ENCODE measurements at regions not wholly inside any gene's neighbourhood (a gene's known extent, or its start where the extent isn't known, plus 50 kb on each side); places are given as distances from the start of the nearest gene placed in this dataset.

DNA sequence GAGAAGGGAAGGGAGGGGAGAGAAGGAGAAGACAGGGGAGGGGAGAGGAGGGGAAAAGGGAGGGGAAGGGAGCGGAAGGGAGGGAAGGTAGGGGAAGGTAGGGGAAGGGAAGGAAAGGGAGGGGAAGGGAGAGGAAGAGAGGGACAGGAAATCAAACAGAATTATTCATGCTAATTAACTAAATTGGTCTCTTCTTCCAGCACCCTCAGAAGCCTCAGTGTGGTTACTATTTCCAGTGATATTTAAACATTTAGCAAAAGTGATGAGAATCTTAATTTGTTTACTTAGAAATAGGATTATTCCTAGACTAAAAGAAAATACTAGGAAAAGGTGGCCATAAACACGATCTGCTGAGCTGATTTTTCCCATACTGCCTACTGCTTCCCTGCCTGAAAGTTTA, 193.1 kb upstream of the CPEB2 start:
- no peak overlapping the region for H3K9ac ChIP-seq
- no peak for TF ChIP-seq Cebpa-rat (IDR thresholded peaks at IDR 0.05)
- H3K4me2 ChIP-seq = no peak overlapping the region
- no peaks in the 10 kb centered on the region for H3K36me3 ChIP-seq
- H3K9me3 ChIP-seq (replicated peaks in 1 of 11) = peaks cover 0 to 18% (median 5%) of the 10 kb centered on the region in 11 experiments; a peak in 10 of 22 replicates
- no peaks in the 10 kb centered on the region for H3K4me1 ChIP-seq
- no peaks in the 10 kb centered on the region for H3K27me3 ChIP-seq
- H3K27ac ChIP-seq = no peak overlapping the region
- H3K4me3 ChIP-seq = no peak overlapping the region
- H4K20me1 ChIP-seq = no peaks in the 10 kb centered on the region

DNA sequence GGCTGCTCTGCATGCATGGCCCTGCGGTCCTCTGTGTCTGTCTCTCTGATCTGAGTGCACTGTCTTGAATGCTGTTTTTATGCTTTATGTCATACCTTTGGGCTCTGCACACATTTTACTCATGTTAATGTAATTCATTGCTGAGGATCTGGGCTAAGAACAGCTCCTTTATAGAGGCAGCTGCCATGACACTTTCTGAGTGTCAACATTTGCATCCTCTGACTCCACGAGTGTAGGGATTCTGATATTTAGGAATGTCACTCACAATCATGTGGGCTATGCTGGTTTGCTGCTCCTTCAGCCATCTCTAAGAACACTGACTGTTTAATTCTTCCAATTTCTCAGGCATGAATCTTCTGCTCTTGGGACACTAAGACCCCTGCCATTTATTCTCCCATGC, 192.2 kb upstream of the CPEB2 start:
- Histone ChIP-seq H3K36me3 (no peaks in the 10 kb centered on the region), H3K4me1 (no peaks in the 10 kb centered on the region), H3K27ac (no peak overlapping the region), H3K9me3 (replicated peaks in 1 of 11) (peaks cover 0 to 18% (median 5%) of the 10 kb centered on the region in 11 experiments; a peak in 10 of 22 replicates), H4K20me1 (no peaks in the 10 kb centered on the region), H3K4me3 (no peak overlapping the region), H3K27me3 (no peaks in the 10 kb centered on the region), H3K9ac (no peak overlapping the region), H3K4me2 (no peak overlapping the region)
- TF ChIP-seq Cebpa-rat (IDR thresholded peaks at IDR 0.05) = no peak

DNA sequence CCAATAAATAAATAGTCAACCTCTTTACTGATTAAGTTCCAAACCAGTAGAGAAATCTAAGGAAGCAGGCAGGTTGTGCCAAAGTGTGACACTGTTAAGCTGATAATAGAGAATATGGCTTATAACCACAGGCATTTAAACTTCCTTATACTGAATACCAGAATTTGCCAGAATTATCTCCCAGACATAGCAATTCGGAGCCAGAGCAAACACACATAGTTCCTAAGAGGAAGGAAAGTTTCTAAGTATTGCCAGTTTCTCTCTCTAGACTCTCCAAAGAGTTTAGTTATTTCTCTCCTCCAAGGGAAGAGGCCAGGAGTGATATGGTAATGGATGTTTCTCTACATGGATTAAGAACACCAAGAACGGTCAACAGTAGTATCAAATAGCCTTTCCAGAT, 191.7 kb upstream of the CPEB2 start:
- Histone ChIP-seq H3K9ac (no peak overlapping the region), H3K4me2 (no peak overlapping the region), H4K20me1 (no peaks in the 10 kb centered on the region), H3K27ac (no peak overlapping the region), H3K4me3 (no peak overlapping the region), H3K9me3 (replicated peaks in 1 of 11) (peaks cover 0 to 18% (median 5%) of the 10 kb centered on the region in 11 experiments; a peak in 10 of 22 replicates), H3K36me3 (no peaks in the 10 kb centered on the region), H3K4me1 (no peaks in the 10 kb centered on the region), H3K27me3 (no peaks in the 10 kb centered on the region)
- no peak for TF ChIP-seq Cebpa-rat (IDR thresholded peaks at IDR 0.05)

DNA sequence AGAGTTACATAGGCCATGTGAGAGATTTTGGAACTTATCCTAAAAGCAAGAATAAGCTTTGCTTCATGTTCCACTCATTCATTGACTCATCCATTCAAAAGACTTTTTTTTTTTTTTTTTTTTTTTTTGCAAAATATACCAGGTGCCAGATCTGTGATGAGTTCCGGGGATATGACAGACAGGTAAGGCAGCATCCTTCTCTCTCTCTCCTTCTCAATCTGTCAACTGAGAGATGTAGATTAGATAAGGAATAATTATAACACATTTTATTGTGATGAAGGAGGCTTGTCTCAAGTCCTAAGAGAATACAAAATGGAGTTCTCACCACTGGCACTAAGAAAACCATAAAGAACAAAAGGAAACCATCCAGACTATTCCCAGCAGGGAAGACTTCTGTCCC, 190.2 kb upstream of the CPEB2 start:
- no peak overlapping the region for H3K27ac ChIP-seq
- no peaks in the 10 kb centered on the region for H3K36me3 ChIP-seq
- no peaks in the 10 kb centered on the region for H4K20me1 ChIP-seq
- H3K4me1 ChIP-seq = no peaks in the 10 kb centered on the region
- no peak overlapping the region for H3K4me2 ChIP-seq
- H3K9ac ChIP-seq = no peak overlapping the region
- no peak overlapping the region for H3K4me3 ChIP-seq
- H3K27me3 ChIP-seq = no peaks in the 10 kb centered on the region
- peaks cover 0 to 12% (median 5%) of the 10 kb centered on the region in 11 experiments; a peak in 10 of 22 replicates for H3K9me3 ChIP-seq (replicated peaks in 1 of 11)
- TF ChIP-seq Cebpa-rat (IDR thresholded peaks at IDR 0.05) = no peak

DNA sequence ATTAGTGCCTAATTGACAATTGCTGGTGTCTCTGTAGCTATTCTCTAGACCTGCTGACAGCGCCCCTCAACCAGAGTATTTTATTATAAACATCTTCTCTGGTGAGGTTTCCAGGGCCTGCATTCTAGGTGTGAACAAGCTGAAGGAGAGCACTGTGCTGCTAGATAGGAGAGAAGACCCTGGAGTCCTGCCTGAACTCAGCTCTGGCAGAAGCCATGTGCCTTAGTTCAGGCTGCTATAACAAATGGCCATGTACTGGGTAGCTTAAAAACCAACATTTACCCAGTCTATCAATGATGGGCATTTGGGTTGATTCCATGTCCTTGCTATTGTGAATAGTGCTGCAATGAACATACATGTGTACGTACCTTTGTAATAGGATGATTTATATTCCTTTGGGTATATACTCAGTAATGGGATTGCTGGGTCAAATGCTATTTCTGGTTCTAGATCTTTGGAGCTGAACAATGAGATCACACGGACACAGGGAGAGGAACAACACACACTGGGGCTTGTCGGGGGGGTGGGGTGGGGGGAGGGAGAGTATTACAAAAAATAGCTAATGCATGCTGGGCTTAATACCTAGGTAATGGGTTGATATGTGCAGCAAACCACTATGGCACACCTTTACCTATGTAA, 185.5 kb upstream of the CPEB2 start:
- TF ChIP-seq Cebpa-rat (IDR thresholded peaks at IDR 0.05) = no peak
- no peak overlapping the region for H3K4me2 ChIP-seq
- no peaks in the 10 kb centered on the region for H3K9me3 ChIP-seq (replicated peaks in 1 of 11)
- no peak overlapping the region for H3K4me3 ChIP-seq
- H3K9ac ChIP-seq = no peak overlapping the region
- no peaks in the 10 kb centered on the region for H3K4me1 ChIP-seq
- no peaks in the 10 kb centered on the region for H4K20me1 ChIP-seq
- H3K27ac ChIP-seq = no peak overlapping the region
- H3K36me3 ChIP-seq = no peaks in the 10 kb centered on the region
- H3K27me3 ChIP-seq = no peaks in the 10 kb centered on the region

DNA sequence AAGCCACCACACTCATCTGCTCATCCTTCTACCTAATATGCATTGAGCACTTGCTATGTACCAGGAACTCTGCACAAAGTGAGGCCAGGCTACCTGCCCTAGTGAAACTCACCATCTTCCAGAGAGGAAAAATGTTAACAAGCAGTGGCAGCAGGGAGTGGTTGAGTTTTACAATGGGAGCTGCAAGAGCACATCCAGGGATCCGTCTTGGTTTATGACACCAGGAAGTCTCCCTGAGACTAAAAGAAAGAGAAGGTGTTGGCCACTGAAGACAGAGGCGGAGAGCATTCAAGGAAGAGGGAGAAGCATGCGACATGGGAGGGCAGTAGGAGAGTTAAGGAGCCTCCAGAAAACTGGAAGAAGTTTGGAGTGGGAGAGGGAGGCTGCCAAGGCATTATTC, 178.1 kb upstream of the CPEB2 start:
- Histone ChIP-seq H3K27me3 (no peaks in the 10 kb centered on the region), H3K4me1 (no peaks in the 10 kb centered on the region), H3K9ac (no peak overlapping the region), H3K4me2 (no peak overlapping the region), H3K27ac (no peak overlapping the region), H4K20me1 (no peaks in the 10 kb centered on the region), H3K36me3 (no peaks in the 10 kb centered on the region), H3K4me3 (no peak overlapping the region), H3K9me3 (replicated peaks in 1 of 11) (no peaks in the 10 kb centered on the region)
- no peak for TF ChIP-seq Cebpa-rat (IDR thresholded peaks at IDR 0.05)

DNA sequence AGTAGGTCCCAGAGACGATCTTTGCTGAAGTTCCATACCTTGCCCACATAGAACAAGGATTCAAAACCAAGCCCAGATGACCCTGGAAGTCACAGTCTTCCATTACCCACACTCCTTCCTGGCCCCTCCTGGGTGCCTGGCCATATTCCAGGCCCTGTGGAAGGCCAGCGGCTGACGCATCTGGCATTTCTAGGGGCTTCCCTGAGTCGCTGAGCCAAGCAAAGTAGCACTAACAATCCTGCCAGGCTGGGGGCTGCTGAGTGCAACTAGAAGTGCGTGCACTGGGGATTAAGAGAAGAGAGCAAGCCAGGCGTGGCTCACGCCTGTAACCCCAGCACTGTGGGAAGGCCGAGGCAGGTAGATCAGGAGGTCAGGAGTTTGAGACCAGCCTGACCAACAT, 175.2 kb upstream of the CPEB2 start:
- Histone ChIP-seq H3K27ac (no peak overlapping the region), H3K4me3 (no peak overlapping the region), H3K36me3 (no peaks in the 10 kb centered on the region), H3K4me2 (no peak overlapping the region), H3K4me1 (no peaks in the 10 kb centered on the region), H3K27me3 (no peaks in the 10 kb centered on the region), H3K9ac (no peak overlapping the region), H4K20me1 (no peaks in the 10 kb centered on the region), H3K9me3 (replicated peaks in 1 of 11) (no peaks in the 10 kb centered on the region)
- TF ChIP-seq Cebpa-rat (IDR thresholded peaks at IDR 0.05) = no peak

DNA sequence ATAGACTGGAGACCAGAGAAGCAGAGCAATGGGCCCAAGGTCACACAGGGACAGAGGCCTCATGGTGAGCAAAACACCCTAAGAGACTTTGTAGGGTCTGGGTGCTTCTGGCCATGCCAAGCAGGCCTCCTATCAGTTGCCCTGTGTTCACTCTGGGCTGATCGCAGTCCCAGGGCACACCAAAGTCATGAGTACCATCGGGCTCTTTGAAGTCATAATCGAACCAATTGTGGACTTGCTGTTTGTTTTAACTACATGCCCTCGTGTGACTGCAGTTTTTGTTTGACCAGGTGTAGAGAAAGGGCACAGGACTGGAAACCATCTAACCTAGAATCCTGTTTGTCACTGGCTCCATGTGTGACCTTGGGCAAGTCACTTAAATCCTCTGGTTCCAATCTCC, 172.5 kb upstream of the CPEB2 start:
- TF ChIP-seq Cebpa-rat (IDR thresholded peaks at IDR 0.05) = no peak
- no peak overlapping the region for H3K27ac ChIP-seq

DNA sequence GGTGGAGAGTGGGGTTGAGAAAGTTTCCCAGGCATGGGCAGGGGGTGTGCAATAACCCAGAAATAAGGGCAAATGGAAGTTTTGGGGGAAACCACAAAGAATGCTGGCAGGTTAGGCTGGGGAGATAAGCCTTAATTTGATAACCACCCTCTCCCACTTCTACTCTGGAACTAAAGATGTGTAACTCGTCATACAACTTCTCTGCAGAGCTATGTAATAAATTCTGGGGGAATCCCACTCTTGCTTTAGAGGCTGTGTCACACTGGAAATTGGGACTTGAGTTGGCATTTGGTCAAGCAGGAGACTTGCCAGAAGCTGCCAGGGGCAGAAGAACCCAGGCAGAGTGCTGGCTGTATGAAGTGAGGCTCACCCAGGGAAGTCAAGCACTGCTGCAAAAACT, 170.9 kb upstream of the CPEB2 start:
- no peaks in the 10 kb centered on the region for H3K4me1 ChIP-seq
- H3K27ac ChIP-seq = no peak overlapping the region
- no peak overlapping the region for H3K4me3 ChIP-seq
- TF ChIP-seq Cebpa-rat (IDR thresholded peaks at IDR 0.05) = no peak
- no peak overlapping the region for H3K9ac ChIP-seq
- no peak overlapping the region for H3K4me2 ChIP-seq
- no peaks in the 10 kb centered on the region for H3K36me3 ChIP-seq
- H3K9me3 ChIP-seq (replicated peaks in 1 of 11) = no peaks in the 10 kb centered on the region
- no peaks in the 10 kb centered on the region for H3K27me3 ChIP-seq
- no peaks in the 10 kb centered on the region for H4K20me1 ChIP-seq

More for the DNA sequence above, 172.5 kb upstream of the CPEB2 start:
- no peaks in the 10 kb centered on the region for H4K20me1 ChIP-seq
- no peak overlapping the region for H3K9ac ChIP-seq
- no peaks in the 10 kb centered on the region for H3K27me3 ChIP-seq
- H3K9me3 ChIP-seq (replicated peaks in 1 of 11) = no peaks in the 10 kb centered on the region
- H3K4me3 ChIP-seq = no peak overlapping the region
- H3K4me2 ChIP-seq = no peak overlapping the region
- H3K36me3 ChIP-seq = no peaks in the 10 kb centered on the region
- H3K4me1 ChIP-seq = no peaks in the 10 kb centered on the region

DNA sequence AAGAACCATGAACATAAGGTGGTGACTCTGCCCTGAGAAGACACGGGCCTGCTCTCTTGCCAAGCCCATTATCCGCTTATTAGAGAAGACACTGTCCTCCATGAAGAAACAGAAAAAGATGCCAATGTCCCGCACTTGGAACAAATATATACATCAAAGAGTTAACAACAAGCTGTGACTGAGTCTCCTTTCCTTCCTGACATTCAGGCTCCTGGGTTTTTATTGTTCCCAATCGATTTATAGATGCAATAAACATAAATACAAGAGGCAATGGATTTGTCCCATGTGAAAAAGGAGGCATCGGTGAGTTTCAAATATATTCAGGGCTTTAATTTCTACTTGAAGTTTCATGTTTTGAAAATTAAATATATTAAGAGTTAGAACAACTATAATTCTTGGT, 169.2 kb upstream of the CPEB2 start:
- no peak overlapping the region for H3K4me3 ChIP-seq
- H4K20me1 ChIP-seq = no peaks in the 10 kb centered on the region
- no peaks in the 10 kb centered on the region for H3K27me3 ChIP-seq
- H3K4me1 ChIP-seq = no peaks in the 10 kb centered on the region
- H3K27ac ChIP-seq = no peak overlapping the region
- H3K9me3 ChIP-seq (replicated peaks in 1 of 11) = no peaks in the 10 kb centered on the region
- H3K9ac ChIP-seq = no peak overlapping the region
- no peak overlapping the region for H3K4me2 ChIP-seq
- no peaks in the 10 kb centered on the region for H3K36me3 ChIP-seq
- TF ChIP-seq Cebpa-rat (IDR thresholded peaks at IDR 0.05) = no peak

All from BLaER1 treated with 17β-estradiol and CSF1 and Interleukin-3, amounts not matched to agents 10 nM and 100 nM (cell line).